ENCODE measurements at regions not wholly inside any gene's neighbourhood (a gene's known extent, or its start where the extent isn't known, plus 50 kb on each side); places are given as distances from the start of the nearest gene placed in this dataset.

GRCh38 chr4:110753466-110753865 lies 130.6 kb upstream of the PITX2 start:
- no peak for TF ChIP-seq POLR2A (IDR thresholded peaks at IDR 0.05; ENCODE audit: low read depth, low read length)
- TF ChIP-seq CHD1 (IDR thresholded peaks at IDR 0.05; ENCODE audit: low read depth, low read length) = no peak
- TF ChIP-seq CTCF (conservative IDR thresholded peaks at IDR 0.05; ENCODE audit: low read depth, low read length) = no peak
- no peak for TF ChIP-seq RCOR1 (IDR thresholded peaks at IDR 0.05; ENCODE audit: insufficient replicate concordance, low read length)
- TF ChIP-seq CEBPB (IDR thresholded peaks at IDR 0.05; ENCODE audit: low read depth, low read length) = no peak
- no peak for TF ChIP-seq NFE2L2 (IDR thresholded peaks at IDR 0.05; ENCODE audit: low read depth, low read length)
- no peak for TF ChIP-seq RFX5 (IDR thresholded peaks at IDR 0.05; ENCODE audit: low read depth, low read length)
- no peak for TF ChIP-seq MAZ (IDR thresholded peaks at IDR 0.05; ENCODE audit: borderline replicate concordance, low read depth, low read length)

Measured in IMR-90 (cell line).